IPS DF 19.7 (cell line): ENCODE measurements at regions not wholly inside any gene's neighbourhood (a gene's known extent, or its start where the extent isn't known, plus 50 kb on each side); places are given as distances from the start of the nearest gene placed in this dataset.
"Not testable (repeated sequence)": the region's sequence is repeated elsewhere in the genome, so short reads cannot be mapped to it uniquely, and the experiment has no call there.

Source experiments
- DNase-seq: peaks from one replicate; pipeline ENCODE4 v3.0.0-alpha.2; 2013; ENCODE audit warnings: low read depth, low spot score

DNA sequence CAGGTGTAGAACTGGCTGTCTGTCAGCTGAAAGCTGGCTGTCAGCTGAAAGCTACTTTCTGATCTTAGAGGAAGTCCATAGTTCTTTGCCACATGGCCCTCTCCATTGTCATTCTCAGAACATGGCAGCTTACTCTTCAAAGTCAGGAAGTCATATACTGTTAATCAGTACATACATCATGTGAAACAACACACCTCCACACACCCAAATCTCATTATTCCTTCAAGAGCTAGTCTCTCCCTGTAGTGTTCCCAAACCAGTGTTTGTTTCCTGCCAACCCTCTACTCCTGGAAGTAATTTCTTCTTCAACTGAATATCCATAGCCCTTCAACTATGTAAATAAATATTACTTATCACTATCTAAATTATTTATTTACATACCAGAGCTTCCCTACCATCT, 58.9 kb downstream of the OR5AK2 start:
- DNase-seq = no peak

DNA sequence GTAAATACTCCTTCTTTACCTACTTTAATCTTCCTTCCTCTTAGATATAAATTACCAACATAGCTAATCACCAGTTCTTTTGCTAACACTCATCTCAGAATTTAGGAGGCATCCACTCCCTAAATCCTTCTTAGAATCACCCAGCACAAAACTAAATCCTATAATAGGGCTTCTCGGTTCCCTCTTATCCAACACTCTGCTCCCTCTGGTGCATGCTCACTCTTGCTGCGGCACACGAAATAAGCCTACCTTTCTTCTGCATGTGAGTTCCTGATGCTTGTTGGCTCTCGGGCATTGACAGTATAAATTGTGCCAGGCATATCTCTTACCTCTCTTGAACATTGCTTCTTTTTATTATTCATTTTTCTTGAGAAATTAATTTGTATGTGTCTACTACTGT, 61.0 kb downstream of the OR5AK2 start:
- DNase-seq = no peak

DNA sequence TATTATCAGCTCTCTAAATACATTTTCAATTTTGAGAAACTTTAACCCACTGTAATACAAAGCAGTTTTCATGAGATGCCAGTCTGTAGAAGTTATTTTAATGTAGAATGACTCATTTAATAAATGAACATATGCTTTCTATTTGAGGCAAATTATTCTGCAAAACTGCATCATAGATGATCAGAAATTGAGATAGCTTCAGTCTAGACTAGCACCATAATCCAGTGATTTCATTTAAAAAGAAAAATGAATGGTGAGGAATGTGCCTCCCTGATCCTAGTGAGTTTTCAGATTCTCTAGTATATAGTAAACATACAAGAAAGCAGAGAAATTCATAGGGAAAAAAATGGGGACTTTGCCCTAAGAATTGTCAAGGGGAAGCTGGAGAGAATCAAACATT, 66.1 kb downstream of the OR5AK2 start:
- no peak for DNase-seq

DNA sequence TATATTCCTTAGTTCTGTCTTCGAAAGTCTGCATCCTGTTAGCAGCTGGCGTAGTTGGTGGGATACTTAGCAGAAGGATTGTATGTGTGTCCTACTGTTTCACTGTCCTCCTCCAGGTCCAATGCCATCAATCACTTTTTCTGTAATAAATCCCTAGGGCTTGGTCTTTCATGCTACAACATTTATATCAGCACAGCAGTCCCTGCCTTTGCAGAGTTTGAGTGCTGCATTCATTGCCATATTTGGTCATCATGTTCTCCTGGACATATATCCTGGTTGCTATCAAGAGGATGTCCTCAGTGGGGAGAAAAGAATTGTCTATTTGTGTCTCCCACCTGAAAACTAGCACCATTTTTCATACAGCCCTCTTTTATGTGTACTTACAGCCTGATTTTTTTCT, 67.0 kb downstream of the OR5AK2 start:
- DNase-seq = no peak

DNA sequence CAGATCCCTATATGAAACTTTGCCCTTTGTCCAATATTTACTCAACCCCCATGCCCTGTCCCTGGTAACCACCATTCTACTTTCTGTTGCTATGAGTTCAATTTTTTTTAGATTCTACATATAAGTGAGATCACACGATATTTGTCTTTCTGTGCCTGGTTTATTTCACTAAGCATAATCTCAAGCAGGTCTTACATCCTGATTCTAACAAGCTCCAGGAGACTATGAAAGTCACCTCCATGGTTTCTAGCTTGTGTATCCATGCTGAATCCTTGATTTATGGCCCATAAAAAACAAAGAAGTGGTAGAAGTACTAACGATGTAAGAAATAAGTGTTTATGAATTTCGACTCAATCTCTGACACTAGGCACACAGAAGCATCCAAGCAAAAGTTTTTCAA, 68.0 kb downstream of the OR5AK2 start:
- no peak for DNase-seq

DNA sequence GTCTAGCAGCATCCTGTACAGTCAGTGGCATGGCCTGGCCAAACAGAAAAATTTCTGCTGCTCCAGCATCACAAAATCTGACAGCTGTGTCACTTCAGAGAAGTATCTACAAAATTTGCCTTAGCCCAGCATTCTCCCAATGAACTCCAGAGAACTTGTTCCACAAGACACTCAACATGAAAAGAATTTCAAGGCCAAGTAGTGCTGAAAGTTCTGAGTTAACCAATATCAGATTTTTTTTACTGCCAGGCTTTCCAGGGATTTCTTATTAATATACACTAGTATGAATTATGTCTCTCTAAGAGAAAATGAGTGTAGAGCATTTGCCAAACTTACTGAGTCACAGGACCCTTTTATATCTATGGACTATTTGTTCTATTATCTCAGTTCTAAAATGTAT, 68.8 kb downstream of the OR5AK2 start:
- DNase-seq = no peak

DNA sequence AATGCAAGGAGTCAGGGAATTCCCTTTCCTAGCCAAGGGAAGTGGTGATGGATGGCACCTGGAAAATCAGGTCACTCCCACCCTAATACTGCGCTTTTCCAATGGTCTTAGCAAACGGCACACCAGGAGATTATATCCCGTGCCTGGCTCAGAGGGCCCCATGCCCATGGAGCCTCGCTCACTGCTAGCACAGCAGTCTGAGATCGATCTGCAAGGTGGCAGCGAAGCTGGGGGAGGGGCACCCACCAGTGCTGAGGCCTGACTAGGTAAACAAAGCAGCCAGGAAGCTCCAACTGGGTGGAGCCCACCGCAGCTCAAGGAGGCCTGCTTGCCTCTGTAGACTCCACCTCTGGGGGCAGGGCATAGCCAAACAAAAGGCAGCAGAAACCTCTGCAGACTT, 74.2 kb downstream of the OR5AK2 start:
- DNase-seq = not testable (repeated sequence)

DNA sequence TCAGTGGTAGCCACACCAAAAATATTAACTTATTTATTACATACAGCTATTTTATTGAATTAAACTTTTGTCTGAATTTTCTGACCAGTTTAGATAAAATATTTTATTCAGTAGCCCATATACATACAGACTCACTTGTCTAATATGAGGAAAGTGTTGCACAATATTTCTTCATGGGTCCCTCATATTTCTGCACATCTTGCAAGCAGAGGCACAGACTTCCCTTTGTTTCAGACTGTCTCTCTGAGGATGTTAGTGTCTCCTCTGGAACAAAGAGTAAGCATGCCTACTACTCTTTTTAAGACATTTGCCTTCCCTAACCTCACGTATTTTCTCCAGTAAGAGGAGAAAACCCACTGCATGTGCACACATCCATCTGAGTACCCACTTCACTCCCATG, 81.2 kb downstream of the OR5AK2 start:
- DNase-seq = no peak

DNA sequence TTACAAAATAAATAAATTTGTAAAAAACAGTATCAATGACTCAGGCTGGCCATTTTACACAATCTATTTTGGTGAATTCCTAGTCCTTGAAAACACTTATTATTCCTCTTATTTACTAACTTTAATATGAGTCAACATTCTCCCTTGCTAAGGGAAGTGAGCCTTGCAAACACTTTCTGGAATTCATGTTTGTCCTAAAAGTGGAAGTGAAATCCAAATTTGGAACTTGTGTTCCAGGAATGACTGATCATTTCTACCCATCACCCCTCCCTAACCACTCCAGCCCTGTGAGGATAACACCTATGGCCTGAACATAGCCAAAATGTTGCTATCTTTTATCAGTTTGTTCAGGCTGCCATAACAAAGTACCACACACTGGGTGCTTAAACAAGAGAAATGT, 83.1 kb downstream of the OR5AK2 start:
- DNase-seq = no peak

DNA sequence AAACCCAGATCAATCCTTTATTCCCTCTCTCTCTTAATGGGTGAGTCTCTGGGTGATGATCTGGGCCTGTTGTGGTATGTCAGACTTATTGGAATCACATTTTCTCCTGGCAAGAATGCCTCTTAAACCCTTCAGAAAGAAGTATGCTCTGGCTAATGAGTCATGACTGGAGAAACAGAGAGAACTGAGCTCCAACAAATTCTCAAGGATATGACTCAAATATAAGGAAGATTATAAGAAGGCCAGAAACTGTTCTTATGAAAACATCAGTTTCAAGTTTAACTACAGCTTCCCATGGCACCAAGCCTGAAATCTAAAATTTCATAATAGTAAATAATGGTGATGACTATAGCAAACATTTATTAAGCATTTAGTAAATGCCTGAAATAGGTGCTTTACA, 83.9 kb downstream of the OR5AK2 start:
- no peak for DNase-seq

DNA sequence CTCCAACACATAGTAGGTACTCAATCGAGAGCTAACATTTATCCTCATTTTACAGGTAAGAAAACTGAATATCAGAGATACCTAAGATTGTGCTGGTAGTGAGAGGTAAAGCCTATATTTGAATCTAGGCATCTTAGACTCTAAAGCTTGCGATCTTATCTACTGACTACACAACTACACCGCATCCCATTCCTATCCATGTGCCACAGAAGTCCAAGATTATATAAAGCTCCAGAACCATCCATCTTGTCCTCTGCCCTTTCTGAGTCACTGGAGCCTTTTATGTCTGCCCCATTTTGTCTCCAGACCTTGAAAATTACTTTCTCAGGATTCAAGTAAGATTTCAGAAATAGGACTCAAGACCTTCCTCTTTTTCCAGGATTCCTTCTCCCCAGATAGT, 84.4 kb downstream of the OR5AK2 start:
- DNase-seq = no peak

DNA sequence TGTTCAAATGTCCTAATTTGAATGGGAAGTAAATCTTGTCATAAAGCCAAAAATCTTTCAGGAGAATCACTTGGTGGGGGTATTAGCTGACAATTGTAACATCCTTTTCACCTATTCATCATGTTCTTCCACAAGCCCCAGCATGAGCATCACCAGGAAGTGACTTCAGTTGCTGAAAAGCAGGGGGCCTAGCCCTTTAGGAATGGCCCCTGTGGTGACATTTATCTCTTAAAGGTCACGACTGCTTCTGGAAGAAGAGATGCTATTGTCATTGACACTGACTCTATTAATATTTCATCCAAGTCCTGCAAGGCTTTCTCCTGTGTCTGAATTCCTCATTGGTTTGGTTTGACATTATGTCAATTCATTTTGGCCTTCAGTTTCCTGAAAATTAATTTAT, 92.6 kb downstream of the OR5AK2 start:
- no peak for DNase-seq

DNA sequence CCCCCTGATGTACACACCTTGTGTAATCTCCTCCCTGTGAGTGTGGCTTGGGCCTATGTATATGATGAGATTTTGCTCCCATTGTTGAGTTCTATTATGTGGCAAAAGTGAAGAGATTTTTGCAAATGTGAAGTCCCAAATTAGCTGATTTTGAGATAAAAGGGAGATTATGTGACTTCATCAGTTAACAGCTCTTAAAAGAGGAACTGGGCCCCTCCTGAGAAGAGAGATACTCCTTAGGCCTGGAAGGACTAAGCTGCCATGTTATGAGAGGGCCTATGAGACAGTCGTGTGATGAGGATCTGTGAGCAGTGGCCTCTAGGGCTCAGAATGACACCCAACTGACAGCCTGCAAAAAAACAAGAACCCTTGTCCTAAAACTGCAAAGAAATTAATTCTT, 93.4 kb downstream of the OR5AK2 start:
- no peak for DNase-seq

DNA sequence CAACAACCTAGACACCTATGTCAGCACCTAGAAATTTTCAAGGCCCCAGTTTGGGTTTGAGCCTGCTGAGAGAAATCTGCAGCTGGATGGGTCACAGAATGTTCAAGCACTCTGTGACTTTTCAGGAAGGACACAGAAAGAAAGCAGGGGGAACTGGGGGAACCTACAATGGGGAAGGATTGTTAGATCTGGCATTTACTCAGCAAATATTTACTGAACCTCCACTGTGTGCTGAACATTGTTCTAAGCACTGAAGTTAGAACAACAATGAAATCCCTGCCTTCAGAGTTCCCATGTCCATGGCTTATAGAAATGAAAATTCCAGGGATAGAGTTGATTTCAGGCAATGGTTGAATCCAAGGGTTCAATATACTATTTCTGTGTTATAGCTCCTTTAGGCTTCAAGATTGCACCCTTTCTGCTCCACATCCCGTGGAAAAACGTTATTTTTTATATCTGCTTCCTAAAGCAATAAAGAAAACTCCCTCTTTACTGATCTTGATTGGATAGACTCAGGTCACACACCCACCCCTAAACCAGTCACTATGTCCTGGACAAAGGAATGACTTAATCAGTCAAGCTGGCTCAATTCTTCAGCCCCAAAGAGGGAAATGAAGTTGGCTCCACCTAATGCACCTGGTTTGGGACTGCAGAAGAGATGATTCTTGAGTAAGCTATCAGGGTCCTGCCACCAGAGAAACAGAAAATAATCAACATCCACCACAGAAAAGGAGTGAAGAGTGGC, 95.1 kb downstream of the OR5AK2 start:
- no peak for DNase-seq

DNA sequence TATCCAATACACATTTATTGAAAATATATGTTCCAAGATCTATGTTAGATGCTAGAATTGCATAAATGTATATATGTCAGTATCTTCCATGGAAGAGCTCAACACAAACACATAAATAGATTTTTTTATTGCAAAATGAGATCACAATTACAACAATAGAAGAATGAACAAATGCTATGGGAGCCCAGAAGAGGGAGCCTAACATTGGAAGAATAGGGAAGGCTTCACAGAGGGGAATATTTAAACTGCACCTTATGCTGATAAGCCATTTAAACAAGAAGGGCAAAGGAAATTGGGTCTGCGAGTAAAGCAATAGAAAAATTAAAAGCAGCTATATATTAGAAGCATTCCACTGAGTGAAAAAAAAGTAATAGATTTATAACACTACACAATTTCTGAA, 96.1 kb upstream of the LRRC55 start:
- no peak for DNase-seq

DNA sequence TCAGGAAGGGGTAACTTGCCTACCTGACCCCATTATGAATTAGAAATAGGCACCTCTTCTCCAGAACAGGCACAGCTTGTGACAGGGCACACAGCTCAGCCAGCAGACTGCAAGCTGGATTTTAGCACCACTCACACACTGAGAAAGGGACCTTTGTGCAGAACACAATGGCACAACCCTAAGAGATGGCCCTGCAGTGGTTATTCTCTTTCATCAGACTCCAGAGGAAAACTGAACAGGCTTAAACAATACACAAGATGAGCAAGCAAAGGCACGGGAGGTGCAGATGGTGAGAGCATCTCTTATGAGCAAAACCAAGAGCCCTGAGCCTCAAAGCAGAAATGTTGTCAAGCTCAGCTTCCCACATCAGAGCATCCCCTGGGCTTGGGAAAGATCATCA, 93.8 kb upstream of the LRRC55 start:
- DNase-seq = no peak

DNA sequence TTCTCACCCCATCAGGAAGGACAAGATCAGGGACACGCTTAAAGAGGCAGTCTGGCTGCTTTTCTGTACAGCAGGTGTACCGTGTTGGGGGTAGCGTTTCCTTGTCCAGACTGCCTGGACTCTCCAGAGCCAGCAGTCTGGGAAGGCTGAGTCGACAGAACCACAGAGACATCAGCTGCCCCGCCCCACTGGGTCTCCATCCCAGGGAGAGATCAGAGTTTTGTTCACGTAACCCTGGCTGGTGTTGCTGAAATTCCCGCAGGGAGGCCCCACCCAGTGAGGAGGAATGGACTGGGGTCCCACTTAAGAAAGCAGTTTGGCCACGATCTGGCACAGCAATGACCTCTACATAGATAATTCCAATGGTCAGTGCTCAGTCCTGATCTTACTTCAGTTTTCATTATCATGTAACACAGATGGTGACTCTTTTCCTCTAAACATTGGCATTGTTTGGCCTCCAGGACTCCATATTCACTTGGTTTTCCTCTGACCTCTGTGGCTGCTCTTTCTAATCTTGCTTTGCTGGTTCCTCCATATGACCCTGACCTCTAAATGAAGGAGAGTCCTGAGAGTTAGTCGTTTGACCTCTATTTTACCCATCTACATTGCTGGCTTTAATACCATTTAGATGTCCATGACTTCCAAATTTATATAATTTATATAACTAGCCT, 89.6 kb upstream of the LRRC55 start:
- DNase-seq = no peak

DNA sequence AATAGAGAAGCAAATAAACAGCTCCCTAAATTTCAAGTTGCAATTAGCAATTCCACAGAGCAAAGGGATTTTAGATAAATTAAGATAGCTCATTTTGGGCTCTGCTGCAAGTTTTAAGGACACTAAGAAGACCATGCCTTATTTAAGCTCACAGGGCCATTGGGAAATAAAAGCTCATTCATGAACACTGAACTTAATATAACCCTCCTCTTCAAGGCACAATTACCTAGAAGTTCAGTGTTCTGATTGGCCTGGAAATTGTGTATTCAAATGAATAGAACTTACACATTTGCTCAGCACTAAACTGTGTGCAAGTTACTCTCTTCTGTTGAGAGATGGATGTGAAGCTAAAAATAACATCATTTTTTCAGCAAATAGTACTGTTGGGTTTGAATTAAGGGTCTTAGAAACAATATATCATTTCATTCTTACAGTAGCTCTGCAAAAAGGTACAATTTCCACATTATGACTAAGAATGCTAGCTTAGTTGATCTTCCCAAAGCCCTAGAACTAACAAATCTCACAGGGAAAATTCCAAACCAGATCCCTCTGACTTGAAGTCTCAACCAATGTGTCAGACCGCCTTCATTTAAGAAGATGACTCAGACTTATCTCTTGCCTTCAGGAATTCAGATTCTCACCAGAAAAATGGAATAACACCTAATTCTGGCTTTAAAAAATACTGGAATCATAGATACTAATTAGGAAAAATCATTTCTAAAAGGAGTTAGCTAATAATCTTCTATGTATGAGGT, 87.4 kb upstream of the LRRC55 start:
- no peak for DNase-seq

DNA sequence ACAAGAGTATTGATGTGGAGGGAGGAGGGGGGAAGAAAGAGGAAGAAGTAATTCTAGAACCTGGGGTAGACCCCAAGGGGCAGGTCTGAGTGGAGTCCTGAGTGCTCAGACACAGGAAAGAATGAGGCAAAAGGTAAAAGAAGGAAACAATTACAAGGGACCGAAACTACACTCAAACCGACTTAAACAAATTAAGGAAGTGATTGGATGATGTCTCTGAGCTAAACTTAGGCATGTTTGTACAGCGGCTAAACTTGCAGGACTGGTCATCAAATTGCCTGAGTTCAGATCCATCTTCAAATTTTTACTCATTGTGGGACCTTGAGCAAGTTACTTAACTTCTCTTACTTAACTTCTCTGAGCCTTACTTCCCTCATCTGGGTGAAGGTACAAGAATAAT, 86.3 kb upstream of the LRRC55 start:
- DNase-seq = no peak

DNA sequence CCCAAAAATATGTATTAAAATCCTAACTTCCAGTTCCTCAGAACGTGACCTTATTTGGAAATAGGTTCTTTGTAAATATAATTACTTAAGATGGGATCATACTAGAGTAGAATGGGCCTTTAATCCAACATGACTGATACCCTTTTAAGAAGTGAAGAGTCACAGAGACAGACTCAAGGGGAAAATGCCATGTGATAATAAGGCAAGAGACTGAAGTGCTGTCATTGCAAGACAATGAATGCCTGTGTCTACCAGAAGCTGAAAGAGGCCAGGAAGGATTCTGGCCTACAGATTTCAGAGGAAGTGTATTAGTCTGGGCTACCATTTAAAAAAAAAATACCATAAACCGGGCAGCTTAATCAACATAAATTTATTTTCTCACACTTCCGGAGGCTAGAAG, 85.9 kb upstream of the LRRC55 start:
- DNase-seq = no peak

DNA sequence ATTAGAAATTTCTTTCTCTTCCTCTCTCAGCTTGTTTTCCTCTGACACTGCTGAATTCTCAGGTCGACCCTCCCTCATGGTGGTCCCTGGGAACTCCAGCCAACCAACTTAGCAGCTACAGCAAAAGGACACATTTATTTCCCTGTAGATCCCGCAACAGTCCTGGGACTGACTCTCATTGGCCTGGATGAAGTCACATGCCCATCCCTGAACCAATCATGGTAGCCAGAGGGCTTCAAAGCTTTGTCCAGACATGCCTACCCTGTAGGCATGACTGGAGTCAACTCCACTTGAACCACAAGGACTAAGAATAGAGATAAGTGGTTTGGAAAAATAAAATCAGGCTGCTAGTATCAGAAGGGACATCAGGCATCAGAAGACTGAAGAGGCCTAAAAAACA, 84.6 kb upstream of the LRRC55 start:
- DNase-seq = no peak

DNA sequence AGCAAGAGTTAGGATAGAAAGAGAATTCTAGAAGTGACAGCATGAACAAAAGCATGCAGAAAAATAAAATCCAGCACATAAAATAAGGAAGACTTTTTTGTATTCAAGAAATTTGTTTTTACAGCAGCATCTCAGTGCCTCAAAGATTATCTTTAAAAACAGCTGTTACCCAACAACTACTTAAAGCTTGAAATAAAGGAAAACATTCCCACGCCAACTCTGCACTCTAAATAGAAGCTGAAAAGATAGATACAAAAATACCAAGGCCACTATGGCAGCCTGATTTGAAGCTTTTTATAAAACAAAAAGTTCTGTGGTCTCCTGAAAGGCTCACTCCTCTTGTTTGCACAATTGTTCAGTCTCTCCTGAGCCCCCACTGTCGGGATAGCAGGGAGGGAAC, 83.6 kb upstream of the LRRC55 start:
- DNase-seq = no peak
